SK-MEL-5 (cell line): ENCODE measurements at regions not wholly inside any gene's neighbourhood (a gene's known extent, or its start where the extent isn't known, plus 50 kb on each side); places are given as distances from the start of the nearest gene placed in this dataset.
"Not testable (repeated sequence)": the region's sequence is repeated elsewhere in the genome, so short reads cannot be mapped to it uniquely, and the experiment has no call there.

Experiments used
- DNase-seq: peaks from one replicate; pipeline ENCODE4 v3.0.0-alpha.2; 2016; ENCODE audit warnings: low read depth, low spot score
- in situ Hi-C: cut with HindIII; loops from 2 replicates; pipeline ENCODE4 v1.10.0; 2016; ENCODE audit warnings: low sequenced_read_pairs, high pct_unique_total_duplicates, low pct_unique_long_range_greater_than_20kb

- in situ Hi-C loops = no loop called here
- DNase-seq = no peak
These were observed 66.6 kb downstream of the TNFAIP3 start for GRCh38 chr6:137933696-137934095.

GRCh38 chr6:137936798-137937197, 69.7 kb downstream of the TNFAIP3 start:
- in situ Hi-C loops = no loop called here
- DNase-seq = no peak

DNA sequence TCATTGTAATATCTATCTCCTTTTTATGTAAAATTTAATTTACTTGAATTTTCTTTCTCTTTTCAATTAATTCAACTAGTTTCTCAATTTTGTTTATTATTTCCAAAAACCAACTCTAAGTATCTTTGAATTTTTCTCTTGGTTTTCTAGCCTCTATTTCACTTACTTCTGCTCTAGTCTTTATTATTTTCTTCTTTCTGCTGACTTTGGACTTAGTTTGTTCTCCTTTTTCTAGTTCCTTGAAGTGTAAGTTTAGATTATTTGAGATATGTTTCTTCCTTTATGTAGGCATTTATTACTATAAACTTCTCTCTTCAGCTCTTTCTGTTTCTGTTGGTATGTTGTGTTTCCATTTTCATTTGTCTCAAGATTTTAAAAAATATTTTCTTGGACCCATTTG, 70.8 kb downstream of the TNFAIP3 start:
- no peak for DNase-seq
- in situ Hi-C loops = no loop called here

GRCh38 chr6:137938770-137939379, 71.8 kb downstream of the TNFAIP3 start:
- in situ Hi-C loops = no loop called here
- DNase-seq = no peak

GRCh38 chr6:137941995-137942394, 74.9 kb downstream of the TNFAIP3 start:
- in situ Hi-C loops = no loop called here
- DNase-seq = no peak

GRCh38 chr6:137942736-137943135, 75.7 kb downstream of the TNFAIP3 start:
- in situ Hi-C loops = no loop called here
- DNase-seq = no peak

DNA sequence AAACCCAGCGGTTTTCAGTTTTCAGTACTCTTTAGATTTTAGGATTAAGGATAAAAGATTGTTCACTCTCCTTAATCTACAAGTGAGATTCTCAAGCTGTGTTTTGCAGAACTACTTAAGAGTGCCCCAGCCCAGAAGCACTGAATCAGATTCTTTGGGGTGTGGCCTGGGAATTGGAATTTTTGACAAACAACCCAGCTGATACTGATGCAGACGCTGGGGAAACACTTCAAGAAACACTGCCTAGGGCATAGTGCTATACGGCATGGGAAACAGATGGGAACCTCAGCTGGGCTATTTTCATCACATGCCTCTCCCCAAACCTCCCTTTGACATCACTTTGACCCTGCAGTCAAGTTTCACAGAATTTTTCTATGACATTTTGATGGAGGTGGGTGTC, 77.3 kb downstream of the TNFAIP3 start:
- in situ Hi-C loops = not testable (repeated sequence)
- peak; percentile 45 for DNase-seq

DNA sequence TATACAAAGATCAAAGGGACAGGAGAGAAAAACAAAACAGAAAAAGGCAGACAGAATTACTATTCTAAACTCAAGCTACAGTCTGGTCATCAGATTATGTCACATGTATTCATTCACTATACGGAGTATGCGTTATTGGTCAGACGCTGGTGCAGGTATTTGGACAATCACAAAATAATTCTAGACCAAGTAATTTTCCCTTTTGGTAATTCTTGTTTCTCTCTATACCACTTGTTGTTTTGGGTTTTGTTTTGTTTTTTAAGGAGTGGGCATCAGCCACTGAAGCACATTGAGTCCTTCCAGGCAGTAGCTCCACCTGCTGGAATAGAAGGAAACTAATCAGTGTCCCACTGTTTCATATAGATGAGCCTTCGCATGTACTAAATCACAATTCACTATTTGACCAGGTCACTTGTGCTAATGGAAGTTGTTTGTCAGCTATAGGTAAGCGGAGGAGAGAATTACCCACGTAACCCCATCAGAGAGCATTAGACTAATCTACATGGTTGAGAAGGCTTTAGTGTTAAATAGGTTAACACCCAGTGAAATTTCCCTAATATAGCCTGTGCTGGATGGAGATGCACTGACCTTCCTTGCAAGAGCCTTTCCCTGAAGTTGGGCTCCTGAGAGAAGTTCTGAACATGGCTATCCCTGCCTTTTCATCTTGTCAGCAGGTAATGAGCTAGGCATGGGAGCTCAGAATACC, 77.9 kb downstream of the TNFAIP3 start:
- in situ Hi-C loops = no loop called here

DNA sequence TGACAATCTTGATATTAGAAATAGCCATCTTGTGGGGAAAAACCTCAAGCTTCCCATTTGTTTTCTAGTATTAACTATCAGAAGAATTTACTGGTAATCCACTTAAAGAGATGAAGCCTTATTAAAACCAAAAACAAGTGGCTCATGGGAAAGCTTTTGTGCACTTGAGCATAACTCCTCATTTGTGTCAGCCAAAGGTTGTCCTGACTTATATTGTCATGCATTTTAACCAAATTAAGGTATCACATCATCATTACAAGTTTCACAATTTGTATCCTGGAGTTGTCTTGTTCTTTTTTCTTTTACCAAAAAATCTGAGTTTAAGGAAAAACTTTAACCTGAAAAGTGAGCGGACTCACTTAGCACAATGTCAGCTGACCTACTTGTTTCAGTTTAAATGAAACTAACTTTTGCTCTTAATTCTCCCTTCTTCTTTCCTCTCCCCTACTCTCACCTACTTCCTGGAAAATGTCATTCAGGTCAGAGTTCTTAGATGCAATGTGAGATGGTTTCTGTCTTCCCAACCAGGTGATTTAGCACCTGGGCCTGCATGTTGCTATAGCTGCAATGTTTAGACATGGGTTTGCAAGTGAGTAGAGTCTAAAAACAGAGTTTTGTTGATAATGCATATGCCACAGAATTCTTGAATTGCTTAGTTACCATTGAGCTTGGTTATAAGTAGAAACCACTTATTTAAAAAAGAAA, 82.8 kb downstream of the TNFAIP3 start:
- in situ Hi-C loops = no loop called here

More for the DNA sequence above, 77.9 kb downstream of the TNFAIP3 start:
- peak; percentile 66 for DNase-seq

GRCh38 chr6:137950581-137950980, 83.5 kb downstream of the TNFAIP3 start:
- DNase-seq = no peak
- in situ Hi-C loops = no loop called here

More for the DNA sequence above, 82.8 kb downstream of the TNFAIP3 start:
- no peak for DNase-seq

DNA sequence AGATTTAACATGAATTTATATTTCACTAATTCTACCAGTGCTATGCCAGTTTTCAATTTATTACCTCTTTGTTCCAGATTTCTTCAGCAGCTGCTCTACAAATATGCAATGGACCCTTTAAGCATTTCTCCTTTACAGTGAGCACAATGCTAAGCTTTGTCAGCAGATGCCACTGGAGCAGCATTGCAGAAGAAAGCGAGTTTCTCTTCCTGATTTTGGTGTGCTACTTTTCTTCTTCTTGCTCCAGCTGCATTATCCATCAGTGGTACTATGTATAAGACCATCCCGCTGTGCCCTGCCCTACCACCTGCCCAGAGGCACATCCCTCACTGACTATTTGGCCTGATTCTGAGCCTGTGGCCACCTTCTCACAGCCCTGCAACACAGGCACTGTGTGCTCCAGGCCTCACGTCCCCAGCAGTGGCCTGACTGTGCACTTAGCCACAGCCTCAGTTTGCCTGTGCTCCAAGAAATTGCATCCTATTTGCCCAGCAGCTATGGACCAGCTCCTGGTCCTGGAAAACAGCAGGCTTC, 84.1 kb downstream of the TNFAIP3 start:
- in situ Hi-C loops = no loop called here
- DNase-seq = peak; percentile 13

DNA sequence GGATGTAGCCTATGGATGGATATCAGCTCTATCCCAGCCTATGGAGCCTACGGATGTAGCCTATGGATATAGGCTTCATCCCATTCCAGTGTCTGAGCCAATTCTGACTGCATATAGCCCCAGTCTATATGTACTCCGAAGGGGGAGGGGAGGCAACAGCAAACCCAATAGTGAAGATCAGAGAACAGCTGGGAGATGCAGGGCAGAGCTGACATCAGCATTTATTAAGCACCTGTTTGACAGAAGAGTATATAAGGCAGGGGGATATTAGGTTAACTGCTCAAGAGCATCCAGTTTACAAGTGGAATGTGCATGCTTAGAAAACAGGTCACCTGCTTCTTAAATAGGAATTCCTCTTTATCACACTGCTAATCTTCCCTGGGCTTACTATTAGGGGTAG, 85.2 kb downstream of the TNFAIP3 start:
- no peak for DNase-seq
- in situ Hi-C loops = no loop called here

DNA sequence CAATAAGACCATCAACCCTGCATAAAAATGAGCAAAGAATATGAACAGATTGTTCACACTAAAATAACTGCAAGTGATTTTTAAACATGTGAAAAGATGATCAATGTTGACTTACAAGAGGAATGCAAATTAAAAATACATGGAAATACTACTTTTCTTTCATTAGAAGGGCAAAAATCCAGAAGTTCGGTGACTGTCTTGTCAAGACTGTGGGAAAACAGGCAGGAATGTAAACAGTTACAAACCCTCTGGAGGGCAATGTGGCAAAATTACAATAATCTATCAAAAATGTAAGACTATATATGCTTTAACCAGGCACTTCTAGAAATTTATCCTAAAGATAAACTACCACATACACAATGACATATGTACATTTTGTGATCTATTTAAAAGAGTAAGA, 86.7 kb downstream of the TNFAIP3 start:
- in situ Hi-C loops = no loop called here
- no peak for DNase-seq

- in situ Hi-C loops = no loop called here
- DNase-seq = no peak
These were observed 87.2 kb downstream of the TNFAIP3 start for GRCh38 chr6:137954253-137954652.

DNA sequence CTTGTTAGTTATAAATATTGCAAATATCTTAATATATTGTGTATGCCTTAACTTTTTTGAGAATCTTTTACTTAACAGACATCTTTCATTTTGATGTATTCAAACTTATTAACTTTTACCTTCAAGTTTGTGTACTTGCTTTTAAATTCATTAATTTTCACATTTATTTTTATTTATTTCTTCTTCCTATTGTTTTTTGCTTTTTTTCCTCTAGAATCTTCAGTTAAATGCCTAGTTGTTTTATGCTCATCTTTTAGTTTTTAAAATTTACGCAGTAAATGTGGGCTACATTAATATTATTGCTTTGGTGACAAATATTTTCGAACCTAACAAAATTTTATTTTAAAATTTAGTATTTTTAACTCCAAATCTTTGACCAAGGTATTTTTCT, 89.0 kb downstream of the TNFAIP3 start:
- DNase-seq = no peak
- in situ Hi-C loops = no loop called here

GRCh38 chr6:137957471-137957870, 90.4 kb downstream of the TNFAIP3 start:
- DNase-seq = no peak
- in situ Hi-C loops = no loop called here

GRCh38 chr6:137958811-137959565, 91.9 kb downstream of the TNFAIP3 start:
- in situ Hi-C loops = no loop called here
- peak; percentile 9 for DNase-seq

- no peak for DNase-seq
- in situ Hi-C loops = no loop called here
These were observed 95.7 kb downstream of the TNFAIP3 start for GRCh38 chr6:137962725-137963124.
